ENCODE measurements at regions not wholly inside any gene's neighbourhood (a gene's known extent, or its start where the extent isn't known, plus 50 kb on each side); places are given as distances from the start of the nearest gene placed in this dataset.

- Mint-ChIP-seq H3K9me3 (no peaks in the 10 kb centered on the region), H3K27ac (no peak overlapping the region), H3K36me3 (ENCODE audit: low read depth) (no peaks in the 10 kb centered on the region), H3K4me3 (peak overlapping the region; percentile 62), H3K27me3 (ENCODE audit: insufficient read depth) (peaks cover 82% of the 10 kb centered on the region), H3K4me1 (peaks cover 8% of the 10 kb centered on the region)
- Histone ChIP-seq H3K9me3 (ENCODE audit: control insufficient read depth, low read length) (no peaks in the 10 kb centered on the region), H3K4me1 (ENCODE audit: control insufficient read depth, insufficient read depth, low read length) (no peaks in the 10 kb centered on the region), H3K27ac (ENCODE audit: low read depth, low read length) (no peak overlapping the region), H3K27me3 (ENCODE audit: control insufficient read depth, insufficient read depth, low read length, poor library complexity, severe bottlenecking) (peaks cover 78% of the 10 kb centered on the region), H3K9ac (ENCODE audit: extremely low read depth, low read length, poor library complexity, severe bottlenecking) (no peak overlapping the region), H3K4me3 (ENCODE audit: low read length) (no peak overlapping the region), H3K36me3 (ENCODE audit: control insufficient read depth, insufficient read depth, low read length) (no peaks in the 10 kb centered on the region)
- TF ChIP-seq CTCF (conservative IDR thresholded peaks at IDR 0.05) = no peak
- no peak for DNase-seq
- 88 to 100% methylated on average over 2 to 6 of the region's 6 CpGs for WGBS, 2 experiments (ENCODE audit: insufficient coverage in 1 of 2, insufficient read length in 1 of 2)
Measured at GRCh38 chr3:24828551-24828950, 333.9 kb upstream of the THRB start.

- peaks cover 8% of the 10 kb centered on the region for H3K4me1 Mint-ChIP-seq
- peak; percentile 87 for DNase-seq
- no peak overlapping the region for H3K27ac Mint-ChIP-seq
- peak overlapping the region; percentile 62 for H3K4me3 Mint-ChIP-seq
- no peaks in the 10 kb centered on the region for H3K4me1 ChIP-seq (ENCODE audit: control insufficient read depth, insufficient read depth, low read length)
- no peak overlapping the region for H3K9ac ChIP-seq (ENCODE audit: extremely low read depth, low read length, poor library complexity, severe bottlenecking)
- H3K36me3 Mint-ChIP-seq (ENCODE audit: low read depth) = no peaks in the 10 kb centered on the region
- no peaks in the 10 kb centered on the region for H3K36me3 ChIP-seq (ENCODE audit: control insufficient read depth, insufficient read depth, low read length)
- WGBS, 2 experiments (ENCODE audit: insufficient coverage in 1 of 2, insufficient read length in 1 of 2) = 0 to 4% methylated on average over 2 to 51 of the region's 51 CpGs
- TF ChIP-seq CTCF (conservative IDR thresholded peaks at IDR 0.05) = peak; percentile 22
- H3K9me3 ChIP-seq (ENCODE audit: control insufficient read depth, low read length) = no peaks in the 10 kb centered on the region
- peak overlapping the region; percentile 81 for H3K4me3 ChIP-seq (ENCODE audit: low read length)
- no peaks in the 10 kb centered on the region for H3K9me3 Mint-ChIP-seq
- peaks cover 83% of the 10 kb centered on the region for H3K27me3 ChIP-seq (ENCODE audit: control insufficient read depth, insufficient read depth, low read length, poor library complexity, severe bottlenecking)
- H3K27ac ChIP-seq (ENCODE audit: low read depth, low read length) = no peak overlapping the region
- H3K27me3 Mint-ChIP-seq (ENCODE audit: insufficient read depth) = peaks cover 87% of the 10 kb centered on the region
Measured at GRCh38 chr3:24829011-24829581, 334.4 kb upstream of the THRB start.

- Histone ChIP-seq H3K36me3 (ENCODE audit: control insufficient read depth, insufficient read depth, low read length) (no peaks in the 10 kb centered on the region), H3K27ac (ENCODE audit: low read depth, low read length) (no peak overlapping the region), H3K27me3 (ENCODE audit: control insufficient read depth, insufficient read depth, low read length, poor library complexity, severe bottlenecking) (peaks cover 89% of the 10 kb centered on the region), H3K4me1 (ENCODE audit: control insufficient read depth, insufficient read depth, low read length) (no peaks in the 10 kb centered on the region), H3K9me3 (ENCODE audit: control insufficient read depth, low read length) (no peaks in the 10 kb centered on the region), H3K9ac (ENCODE audit: extremely low read depth, low read length, poor library complexity, severe bottlenecking) (no peak overlapping the region), H3K4me3 (ENCODE audit: low read length) (peak overlapping the region; percentile 81)
- WGBS, 2 experiments (ENCODE audit: insufficient coverage in 1 of 2, insufficient read length in 1 of 2) = 0 to 2% methylated on average over 9 to 37 of the region's 37 CpGs
- Mint-ChIP-seq H3K4me1 (peaks cover 8% of the 10 kb centered on the region), H3K4me3 (peak overlapping the region; percentile 62), H3K9me3 (no peaks in the 10 kb centered on the region), H3K36me3 (ENCODE audit: low read depth) (no peaks in the 10 kb centered on the region), H3K27me3 (ENCODE audit: insufficient read depth) (peaks cover 93% of the 10 kb centered on the region), H3K27ac (no peak overlapping the region)
- TF ChIP-seq CTCF (conservative IDR thresholded peaks at IDR 0.05) = no peak
- DNase-seq = peak; percentile 80
Measured at GRCh38 chr3:24829629-24830229, 335.1 kb upstream of the THRB start.

Measured in endodermal cell (in vitro differentiated cells).